ENCODE measurements at regions not wholly inside any gene's neighbourhood (a gene's known extent, or its start where the extent isn't known, plus 50 kb on each side); places are given as distances from the start of the nearest gene placed in this dataset.

DNA sequence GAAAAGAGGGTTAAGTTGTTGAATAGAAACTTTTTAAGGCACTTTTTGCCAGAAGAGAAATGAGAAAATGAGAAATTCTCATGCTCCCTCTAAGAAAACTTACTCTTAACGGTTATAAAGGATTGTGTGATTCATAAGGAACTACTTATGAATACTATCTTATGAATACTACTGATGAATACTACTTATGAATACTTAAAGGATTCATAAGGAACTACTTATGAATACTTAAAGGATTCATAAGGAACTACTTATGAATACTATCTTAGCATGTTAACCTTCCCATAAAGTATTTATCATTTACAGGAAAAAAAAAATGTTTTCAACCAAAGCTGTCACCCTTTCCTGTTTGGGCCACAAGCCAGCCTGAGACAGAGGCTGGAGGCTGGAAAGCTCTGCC, 53.1 kb upstream of the UCN3 start:
- no peak for DNase-seq

DNA sequence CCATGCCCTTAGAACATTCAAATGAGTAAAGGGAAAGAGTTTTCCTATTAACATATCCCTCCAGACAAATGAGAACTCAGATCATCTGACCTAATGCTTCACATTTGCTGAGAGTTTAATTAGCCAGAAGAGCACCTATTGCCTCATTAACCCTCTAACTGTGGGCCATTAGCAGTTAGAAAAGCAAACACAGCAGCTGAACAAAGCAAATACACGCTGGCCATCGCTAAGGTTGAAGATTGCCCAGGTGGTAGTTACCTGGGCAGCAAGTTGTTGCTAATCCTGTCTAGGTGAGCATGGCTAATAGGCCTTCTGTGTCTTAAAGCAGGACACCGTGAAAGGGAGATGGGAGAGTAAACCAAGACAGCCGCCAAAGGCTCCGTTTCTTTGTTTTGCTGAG, 49.9 kb upstream of the UCN3 start:
- DNase-seq, result no peak

All from islet precursor cell (in vitro differentiated cells).